NOMO-1 treated with dmso at 0.1 percent for 144 hours (cell line): ENCODE measurements at regions not wholly inside any gene's neighbourhood (a gene's known extent, or its start where the extent isn't known, plus 50 kb on each side); places are given as distances from the start of the nearest gene placed in this dataset.
"Not testable (repeated sequence)": the region's sequence is repeated elsewhere in the genome, so short reads cannot be mapped to it uniquely, and the experiment has no call there.

Experiments
- DNase-seq: peaks from one replicate; lab custom pipeline; 2025; ENCODE audit not compliant: unreplicated experiment; lab: John Stamatoyannopoulos, UW

DNA sequence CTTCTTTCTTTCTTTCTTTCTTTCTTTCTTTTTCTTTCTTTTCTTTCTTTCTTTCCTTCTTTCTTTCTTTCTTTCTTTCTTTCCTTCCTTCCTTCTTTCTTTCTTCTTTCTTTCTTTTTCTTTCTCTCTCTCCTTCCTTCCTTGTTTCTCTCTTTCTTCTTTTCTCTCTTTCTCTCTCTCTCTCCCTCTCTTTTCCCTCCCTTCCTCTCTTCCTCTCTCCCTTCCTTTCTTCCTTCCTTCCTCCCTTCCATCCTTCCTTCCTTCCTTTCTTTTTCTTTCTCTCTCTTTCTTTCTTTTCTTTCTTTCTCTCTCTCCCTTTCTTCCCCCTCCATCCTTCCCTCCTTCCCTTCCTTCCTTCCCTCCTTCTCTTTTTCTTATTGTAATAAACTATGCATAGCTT lies 105.5 kb downstream of the ZBTB18 start:
- not testable (repeated sequence) for DNase-seq

DNA sequence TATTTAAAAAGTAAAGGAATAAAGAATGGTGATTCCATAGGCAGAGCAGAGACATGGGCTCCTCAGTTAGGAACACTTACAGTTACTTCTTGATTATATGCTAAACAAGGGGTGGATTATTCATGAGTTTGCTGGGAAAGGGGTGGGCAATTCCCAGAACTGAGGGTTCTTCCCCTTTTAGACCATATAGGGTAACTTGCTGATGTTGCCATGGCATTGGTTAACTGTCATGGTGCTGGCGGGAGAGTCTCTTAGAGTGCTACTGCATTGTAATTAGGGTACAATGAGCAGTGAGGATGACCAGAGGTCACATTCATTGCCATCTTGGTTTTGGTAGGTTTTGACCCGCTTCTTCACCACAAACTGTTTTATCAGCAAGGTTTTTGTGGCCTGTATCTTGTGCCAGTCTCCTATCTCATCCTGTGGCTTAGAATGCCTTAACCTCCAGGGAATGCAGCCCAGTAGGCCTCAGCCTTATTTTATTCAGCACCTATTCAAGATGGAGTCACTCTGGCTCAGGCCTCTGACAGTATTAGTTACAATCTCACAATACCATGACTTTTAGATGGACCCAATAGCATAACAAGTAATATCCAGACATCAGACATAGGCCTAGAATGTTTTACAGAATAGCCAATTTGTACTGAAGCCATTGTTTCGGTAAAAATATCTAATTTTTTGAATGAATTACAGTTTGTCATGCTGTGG lies 106.8 kb downstream of the ZBTB18 start:
- no peak for DNase-seq

DNA sequence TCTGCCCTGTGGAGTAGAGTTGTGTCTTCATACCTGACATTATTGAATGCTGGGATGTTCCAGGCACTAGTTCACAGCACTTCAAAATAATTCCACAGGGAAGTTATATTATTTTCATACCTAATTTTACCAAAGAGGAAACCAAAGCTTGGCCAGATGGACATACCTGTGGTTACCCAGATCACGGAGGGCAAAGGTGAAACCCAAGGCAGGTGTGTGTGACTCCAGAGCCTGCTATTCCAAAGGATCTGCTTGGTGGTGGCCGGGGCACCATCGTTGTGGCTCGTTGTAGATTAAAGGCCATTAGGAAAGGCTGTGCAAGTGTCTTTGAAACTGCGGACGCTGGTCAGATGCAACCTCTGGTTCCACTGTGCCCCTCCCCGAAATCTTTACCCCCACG lies 108.6 kb downstream of the ZBTB18 start:
- DNase-seq: no peak

- peak; percentile 4 for DNase-seq
These were observed 109.6 kb downstream of the ZBTB18 start for GRCh38 chr1:244160455-244161235.

- no peak for DNase-seq
These were observed 110.1 kb downstream of the ZBTB18 start for GRCh38 chr1:244161236-244161510.

GRCh38 chr1:244162786-244163530 lies 111.9 kb downstream of the ZBTB18 start:
- DNase-seq: no peak

DNA sequence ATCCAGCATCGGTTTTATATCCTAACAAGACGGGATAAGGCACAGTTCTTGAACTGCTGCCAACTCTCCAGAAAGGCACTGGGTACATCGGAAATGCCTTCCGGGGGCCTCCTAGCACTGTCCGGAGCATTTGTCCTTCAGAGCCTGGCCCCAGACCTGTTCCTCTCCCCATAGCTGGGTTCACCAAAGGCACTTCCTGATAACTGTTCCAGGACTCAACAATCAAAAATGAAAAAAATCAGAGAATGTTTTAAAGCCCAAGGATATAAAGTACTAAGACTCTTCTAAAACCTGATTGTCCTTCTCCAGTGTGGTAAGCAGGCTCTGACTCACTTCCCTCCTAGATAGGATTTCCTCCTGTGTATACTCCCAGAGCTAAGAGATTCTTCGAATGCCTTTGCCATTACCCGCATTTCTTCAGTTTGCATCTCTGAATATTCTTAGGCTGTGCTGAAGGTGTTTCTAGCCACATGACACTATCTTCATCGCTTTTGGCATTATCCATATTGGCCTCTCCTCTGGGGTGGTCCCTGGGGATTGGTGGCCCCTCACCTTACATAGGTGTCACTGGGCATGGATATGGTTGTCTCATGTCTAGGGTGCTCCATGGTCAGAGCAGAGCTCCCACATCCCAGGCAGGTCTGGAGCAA lies 112.9 kb downstream of the ZBTB18 start:
- no peak for DNase-seq

DNA sequence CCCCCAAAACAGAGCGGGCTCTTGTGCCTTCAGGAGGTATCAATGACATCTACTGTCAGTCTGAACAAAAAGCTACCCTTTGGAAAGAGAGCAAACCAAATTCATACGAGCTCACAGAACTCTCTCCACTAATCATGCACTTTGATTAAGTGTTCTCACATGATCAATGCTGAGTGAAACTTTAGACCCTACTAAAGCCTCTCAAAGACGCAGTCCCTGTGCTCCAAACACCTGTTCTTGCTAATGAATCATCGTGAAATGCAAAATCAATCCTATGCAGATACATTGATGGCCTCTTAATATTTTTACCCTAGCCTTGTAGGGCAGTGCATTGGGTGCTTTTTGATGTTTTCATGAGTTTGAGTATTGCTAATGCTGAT lies 113.4 kb downstream of the ZBTB18 start:
- no peak for DNase-seq

- DNase-seq: no peak
These were observed 113.9 kb downstream of the ZBTB18 start for GRCh38 chr1:244165021-244165420.

DNA sequence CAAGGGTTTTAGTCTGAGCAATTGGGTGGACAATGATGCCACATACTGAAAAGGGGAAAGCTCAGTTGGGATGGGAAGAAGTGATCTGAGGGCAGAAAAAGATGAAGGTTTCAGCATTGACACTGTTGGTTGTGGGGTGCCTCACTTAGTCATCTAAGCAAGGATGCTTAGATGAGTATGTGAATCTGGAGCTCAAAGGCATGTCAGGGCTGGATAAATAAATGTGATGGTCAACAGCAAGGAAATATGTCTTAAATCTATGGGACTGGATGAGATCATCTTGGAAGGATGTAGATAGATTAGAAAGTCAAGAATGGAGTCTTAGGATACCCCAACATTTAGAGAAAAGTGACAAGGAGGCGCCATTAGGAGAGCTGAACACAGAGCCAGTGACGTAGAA lies 114.6 kb downstream of the ZBTB18 start:
- no peak for DNase-seq

DNA sequence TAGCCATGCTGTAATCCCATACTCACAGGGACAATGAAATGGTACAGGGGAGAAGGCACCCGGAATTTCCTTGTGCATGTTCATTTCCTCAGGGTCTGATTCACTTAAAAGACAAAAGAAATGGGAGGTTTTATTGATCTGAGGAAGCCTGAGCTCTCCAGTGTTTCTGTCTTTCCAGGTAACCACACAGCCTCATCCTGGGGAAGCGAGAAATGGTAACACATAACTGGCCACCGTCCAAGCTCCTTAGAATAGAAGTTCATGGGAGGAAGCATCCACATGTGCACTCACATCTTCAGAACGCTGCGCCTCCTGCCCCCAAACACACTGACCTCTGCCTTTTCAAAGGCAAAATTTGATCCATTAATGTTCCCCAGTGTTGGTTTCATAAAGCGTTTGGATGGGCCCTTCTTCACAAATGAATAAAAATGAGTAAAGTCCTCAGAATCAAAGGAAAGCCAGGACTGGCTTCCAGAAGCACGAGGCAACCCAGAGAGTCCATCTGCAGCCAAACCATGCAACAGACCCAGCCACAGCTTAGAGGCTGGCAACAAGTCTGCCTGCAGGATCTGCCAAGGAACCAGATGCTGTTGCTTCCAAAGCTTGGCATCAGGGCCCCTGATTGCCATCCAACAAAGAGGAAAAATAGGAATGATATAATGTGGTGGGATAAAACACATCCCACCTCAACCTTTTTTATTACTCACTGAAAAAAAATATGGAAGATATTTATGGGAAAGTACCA lies 120.3 kb downstream of the ZBTB18 start:
- no peak for DNase-seq

DNA sequence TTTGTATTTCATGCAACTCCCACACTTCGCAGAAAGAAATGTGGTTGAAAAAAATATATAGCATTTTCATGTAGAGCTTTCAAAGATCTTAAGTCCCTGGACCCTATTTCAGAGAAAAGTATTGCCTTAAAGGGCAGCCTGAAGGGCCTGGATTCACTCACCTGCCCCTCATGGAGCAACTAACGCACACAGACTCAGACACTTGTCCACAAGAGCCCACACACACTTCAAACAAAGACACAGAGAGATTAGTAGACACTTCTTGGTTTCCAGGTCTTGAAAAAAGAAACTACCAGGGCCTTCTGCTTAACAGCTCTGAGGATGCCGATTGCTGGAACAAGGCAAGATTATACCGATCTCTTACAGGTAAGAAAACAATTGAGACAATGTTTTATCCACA lies 122.2 kb downstream of the ZBTB18 start:
- DNase-seq: no peak

DNA sequence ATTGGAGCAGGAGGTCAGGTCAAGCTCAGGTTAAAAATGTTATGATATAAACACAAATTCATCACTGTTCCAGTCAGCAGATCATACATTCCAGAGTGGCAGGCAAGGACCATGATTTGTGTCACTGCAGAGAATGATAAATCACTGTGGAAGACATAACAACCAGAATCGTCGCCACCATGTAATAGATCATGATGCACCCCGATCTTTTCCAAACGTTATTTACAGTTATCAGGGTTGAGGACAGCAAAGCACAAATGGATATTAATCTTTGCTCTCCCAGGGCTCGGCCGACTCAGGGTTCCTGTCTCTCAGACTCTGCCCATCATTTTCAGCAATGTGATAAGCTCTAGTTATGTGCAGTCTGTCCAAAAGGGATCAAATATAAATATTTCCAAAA lies 122.7 kb downstream of the ZBTB18 start:
- no peak for DNase-seq

GRCh38 chr1:244174922-244175521 lies 123.9 kb downstream of the ZBTB18 start:
- DNase-seq: no peak

DNA sequence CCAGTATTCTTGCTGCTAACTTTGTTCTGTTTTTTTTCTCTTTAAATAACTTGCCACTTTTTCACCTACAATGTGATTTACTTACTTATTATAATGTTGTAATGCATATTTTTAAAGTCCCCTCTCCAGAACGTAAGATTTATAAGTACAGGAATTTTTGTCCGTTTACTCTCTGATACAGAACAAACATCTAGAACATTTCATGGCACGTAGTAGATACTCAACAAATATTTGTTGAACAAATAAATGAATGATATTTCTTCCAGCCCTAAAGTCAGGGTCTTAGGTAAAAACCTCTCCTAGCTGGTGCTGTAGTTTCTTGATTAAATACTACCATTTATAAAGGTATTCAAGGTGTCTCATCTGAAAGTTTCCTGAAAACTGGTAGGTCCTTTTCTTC lies 125.1 kb downstream of the ZBTB18 start:
- no peak for DNase-seq

DNA sequence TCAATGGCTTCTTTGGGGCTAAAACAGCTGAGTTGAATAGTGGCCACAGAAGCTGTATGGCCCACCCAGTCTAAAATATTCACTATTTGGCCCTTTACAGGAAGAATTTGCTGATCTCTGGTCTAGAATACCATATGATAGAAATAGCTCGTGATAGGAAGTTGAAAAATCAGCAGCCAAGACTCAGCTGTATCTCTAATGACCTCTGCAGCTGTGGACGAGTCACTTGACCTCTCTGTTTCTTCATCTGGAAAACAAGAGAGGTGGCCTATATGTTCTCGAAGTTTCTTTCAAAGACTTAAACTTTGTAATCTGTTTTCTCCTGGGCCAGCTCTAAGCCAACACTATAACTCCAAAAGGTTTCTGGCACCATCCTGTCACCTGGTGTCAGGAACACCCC lies 129.2 kb downstream of the ZBTB18 start:
- no peak for DNase-seq

DNA sequence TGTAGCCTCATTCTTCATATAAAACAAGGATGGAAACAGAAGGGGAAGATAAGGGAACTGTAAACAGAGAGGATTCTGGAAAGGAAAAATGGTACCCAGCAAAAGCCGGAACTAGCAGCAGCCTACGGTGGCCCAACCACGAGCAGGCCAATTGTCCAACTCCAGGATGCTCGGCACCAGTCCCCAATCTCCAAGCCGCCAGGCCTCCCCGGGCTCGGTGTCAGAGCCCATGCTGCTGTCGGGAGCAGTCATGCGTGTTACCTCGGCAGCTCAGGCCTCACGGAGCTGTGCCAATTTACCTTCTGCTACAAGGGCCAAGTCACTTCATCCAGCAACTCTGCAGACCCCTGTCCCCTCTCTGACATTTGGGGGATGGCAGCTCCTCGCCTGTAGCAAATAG lies 130.8 kb downstream of the ZBTB18 start:
- DNase-seq: no peak

DNA sequence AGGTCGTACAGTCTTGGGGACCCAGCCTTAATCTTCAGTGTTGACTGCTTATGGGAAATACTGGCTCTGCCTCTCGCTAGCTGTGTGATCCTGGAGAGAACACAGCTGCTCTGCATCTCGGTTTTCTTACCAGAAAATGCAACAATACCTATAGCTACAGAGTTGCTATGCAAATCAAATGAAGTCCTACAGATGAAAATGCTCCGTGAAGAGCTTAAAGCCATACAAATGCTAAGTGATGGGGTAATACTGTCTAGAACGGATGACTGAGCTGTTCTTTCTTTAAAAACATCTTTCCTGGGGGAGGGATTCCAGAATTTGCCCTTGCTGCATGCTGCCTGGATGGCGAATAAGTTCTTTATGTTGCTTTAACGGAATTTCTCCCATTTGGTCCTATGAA lies 132.0 kb downstream of the ZBTB18 start:
- DNase-seq: no peak

- no peak for DNase-seq
These were observed 135.3 kb downstream of the ZBTB18 start for GRCh38 chr1:244186372-244186771.

GRCh38 chr1:244187310-244187709 lies 136.2 kb downstream of the ZBTB18 start:
- no peak for DNase-seq

DNA sequence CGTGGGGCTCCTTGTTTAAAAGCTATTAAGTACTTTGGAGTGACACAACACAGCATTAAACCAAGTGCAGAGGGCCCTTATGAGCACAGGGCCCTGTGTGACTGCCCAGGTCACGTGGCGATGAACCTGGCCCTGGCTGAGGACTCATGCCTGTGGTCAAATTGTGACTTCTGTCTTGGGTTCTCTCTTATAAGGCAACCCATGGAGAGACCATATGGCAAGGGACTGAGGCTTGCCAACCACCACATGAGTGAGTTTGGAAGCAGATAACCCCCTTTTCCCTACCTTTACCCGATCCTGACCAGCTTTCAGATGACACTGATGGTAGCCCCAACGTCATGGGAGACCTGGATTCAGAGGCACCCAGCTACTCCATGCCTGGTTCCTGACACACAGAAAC lies 140.5 kb downstream of the ZBTB18 start:
- DNase-seq: no peak
